HEK293T (cell line): ENCODE measurements at regions not wholly inside any gene's neighbourhood (a gene's known extent, or its start where the extent isn't known, plus 50 kb on each side); places are given as distances from the start of the nearest gene placed in this dataset.

ENCODE experiments used
- ARNT ChIP-seq: fragments of 450-650 bp; IDR thresholded peaks from 2 replicates; pipeline ENCODE4 v1.6.1; 2017; ENCODE audit warnings: mild to moderate bottlenecking
- BHLHE40 ChIP-seq: fragments of 450-650 bp; IDR thresholded peaks from 2 replicates; pipeline ENCODE4 v1.6.1; 2016; ENCODE audit warnings: mild to moderate bottlenecking, moderate library complexity, borderline replicate concordance
- FOXM1 ChIP-seq: fragments of 450-650 bp; IDR thresholded peaks from 2 replicates; pipeline ENCODE4 v1.6.1; 2017; ENCODE audit warnings: mild to moderate bottlenecking, borderline replicate concordance
- HDGF ChIP-seq: fragments of 450-650 bp; IDR thresholded peaks from 2 replicates; pipeline ENCODE4 v1.6.1; 2017; ENCODE audit warnings: antibody characterized with exemption, borderline replicate concordance
- SP1 ChIP-seq: fragments of 450-650 bp; IDR thresholded peaks from 2 replicates; pipeline ENCODE4 v1.6.1; 2017

- TF ChIP-seq SP1 (no peak), BHLHE40 (no peak), HDGF (no peak), FOXM1 (no peak), ARNT (no peak)
Observed at GRCh38 chr9:7229571-7229970, 471.8 kb downstream of the KDM4C start.
